ENCODE measurements at regions not wholly inside any gene's neighbourhood (a gene's known extent, or its start where the extent isn't known, plus 50 kb on each side); places are given as distances from the start of the nearest gene placed in this dataset.

GRCh38 chr2:48114256-48114655 is 200.2 kb upstream of the FOXN2 start (continued):
- TF ChIP-seq, protein P1, sequence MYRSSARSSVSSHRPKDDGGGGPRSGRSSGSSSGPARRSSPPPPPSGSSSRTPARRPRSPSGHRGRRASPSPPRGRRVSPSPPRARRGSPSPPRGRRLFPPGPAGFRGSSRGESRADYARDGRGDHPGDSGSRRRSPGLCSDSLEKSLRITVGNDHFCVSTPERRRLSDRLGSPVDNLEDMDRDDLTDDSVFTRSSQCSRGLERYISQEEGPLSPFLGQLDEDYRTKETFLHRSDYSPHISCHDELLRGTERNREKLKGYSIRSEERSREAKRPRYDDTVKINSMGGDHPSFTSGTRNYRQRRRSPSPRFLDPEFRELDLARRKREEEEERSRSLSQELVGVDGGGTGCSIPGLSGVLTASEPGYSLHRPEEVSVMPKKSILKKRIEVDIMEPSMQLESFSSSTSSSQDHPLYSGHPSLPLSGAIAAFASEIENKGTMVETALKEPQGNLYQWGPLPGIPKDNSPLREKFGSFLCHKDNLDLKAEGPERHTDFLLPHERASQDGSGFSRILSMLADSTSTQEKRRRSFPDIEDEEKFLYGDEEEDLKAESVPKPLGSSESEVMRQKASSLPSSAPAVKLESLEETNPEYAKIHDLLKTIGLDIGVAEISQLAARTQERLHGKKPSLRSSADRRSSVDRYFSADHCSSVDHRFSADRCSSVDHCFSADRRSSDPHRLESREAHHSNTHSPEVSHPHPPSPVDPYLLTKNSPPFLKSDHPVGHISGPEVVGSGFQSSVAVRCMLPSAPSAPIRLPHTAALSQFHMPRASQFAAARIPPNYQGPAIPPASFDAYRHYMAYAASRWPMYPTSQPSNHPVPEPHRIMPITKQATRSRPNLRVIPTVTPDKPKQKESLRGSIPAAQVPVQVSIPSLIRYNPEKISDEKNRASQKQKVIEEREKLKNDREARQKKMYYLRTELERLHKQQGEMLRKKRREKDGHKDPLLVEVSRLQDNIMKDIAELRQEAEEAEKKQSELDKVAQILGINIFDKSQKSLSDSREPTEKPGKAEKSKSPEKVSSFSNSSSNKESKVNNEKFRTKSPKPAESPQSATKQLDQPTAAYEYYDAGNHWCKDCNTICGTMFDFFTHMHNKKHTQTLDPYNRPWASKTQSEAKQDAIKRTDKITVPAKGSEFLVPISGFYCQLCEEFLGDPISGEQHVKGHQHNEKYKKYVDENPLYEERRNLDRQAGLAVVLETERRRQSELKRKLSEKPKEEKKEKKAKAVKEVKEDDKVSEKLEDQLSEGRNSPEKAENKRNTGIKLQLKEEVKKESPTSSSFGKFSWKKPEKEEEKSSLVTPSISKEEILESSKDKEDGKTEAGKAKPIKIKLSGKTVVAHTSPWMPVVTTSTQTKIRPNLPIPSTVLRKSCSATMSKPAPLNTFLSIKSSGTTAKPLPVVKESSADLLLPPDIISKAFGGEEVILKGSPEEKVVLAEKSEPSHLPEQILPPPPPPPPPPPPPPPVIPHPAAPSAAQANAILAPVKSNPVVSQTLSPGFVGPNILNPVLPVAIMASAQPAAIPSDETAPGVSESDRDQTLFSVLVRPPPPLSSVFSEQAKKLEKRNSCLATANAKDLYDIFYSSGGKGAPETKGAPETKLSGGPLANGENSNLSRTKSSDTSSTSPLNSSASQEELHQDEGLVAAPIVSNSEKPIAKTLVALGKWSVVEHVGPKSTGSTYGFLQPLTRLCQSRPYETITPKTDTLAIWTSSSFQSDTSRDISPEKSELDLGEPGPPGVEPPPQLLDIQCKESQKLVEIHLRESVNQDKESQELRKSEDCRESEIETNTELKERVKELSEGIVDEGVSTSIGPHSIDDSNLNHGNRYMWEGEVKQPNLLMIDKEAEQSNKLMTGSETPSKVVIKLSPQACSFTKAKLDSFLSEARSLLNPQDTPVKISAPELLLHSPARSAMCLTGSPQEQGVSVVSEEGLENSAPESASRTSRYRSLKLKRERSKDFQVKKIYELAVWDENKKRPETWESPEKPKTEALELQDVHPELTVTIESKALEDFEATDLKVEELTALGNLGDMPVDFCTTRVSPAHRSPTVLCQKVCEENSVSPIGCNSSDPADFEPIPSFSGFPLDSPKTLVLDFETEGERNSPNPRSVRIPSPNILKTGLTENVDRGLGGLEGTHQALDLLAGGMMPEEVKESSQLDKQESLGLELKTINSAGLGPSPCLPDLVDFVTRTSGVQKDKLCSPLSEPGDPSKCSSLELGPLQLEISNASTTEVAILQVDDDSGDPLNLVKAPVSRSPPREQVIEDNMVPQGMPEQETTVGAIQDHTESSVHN (IDR thresholded peaks at IDR 0.05; ENCODE audit: borderline replicate concordance in 1 of 2, low read depth in 1 of 2) = peak in 1 of 2 experiments; percentile 66; a peak in 1 of 4 replicates
- TF ChIP-seq BHLHE40 (IDR thresholded peaks at IDR 0.05; ENCODE audit: low read length) (no peak), SIN3B (IDR thresholded peaks at IDR 0.05; ENCODE audit: low read depth) (no peak), TGIF2 (CRISPR knock-in tag; IDR thresholded peaks at IDR 0.05) (no peak), ZNF24 (IDR thresholded peaks at IDR 0.05) (no peak), ZNF175 (CRISPR knock-in tag; IDR thresholded peaks at IDR 0.05; ENCODE audit: low read depth) (no peak), LCOR (CRISPR knock-in tag; IDR thresholded peaks at IDR 0.05) (no peak), RBM22 (IDR thresholded peaks at IDR 0.05; ENCODE audit: low read depth, low read length, poor library complexity, severe bottlenecking) (no peak), JUN (IDR thresholded peaks at IDR 0.05; ENCODE audit: borderline replicate concordance, low read depth, low read length) (peak; percentile 93), JUN (CRISPR knock-in tag; IDR thresholded peaks at IDR 0.05; ENCODE audit: borderline replicate concordance) (0 out of 2 replicates have a peak, but pooled peaks have one; percentile 28), CHD2 (IDR thresholded peaks at IDR 0.05; ENCODE audit: low read depth, low read length) (no peak), TRIM28 (IDR thresholded peaks at IDR 0.05) (no peak), ZEB2 (IDR thresholded peaks at IDR 0.05) (peak; percentile 76), C11orf30 (IDR thresholded peaks at IDR 0.05; ENCODE audit: low read depth) (peak; percentile 16; the same call in 1 of the 2 replicates), HNRNPH1 (optimal IDR thresholded peaks at IDR 0.05; ENCODE audit: low read depth, low read length) (no peak), KLF1 (tag; IDR thresholded peaks at IDR 0.05) (no peak), CTBP1 (IDR thresholded peaks at IDR 0.05; ENCODE audit: borderline replicate concordance) (peak; percentile 58; the same call in 1 of the 2 replicates), LARP7 (IDR thresholded peaks at IDR 0.05) (no peak)
- TF ChIP-seq, protein P2, sequence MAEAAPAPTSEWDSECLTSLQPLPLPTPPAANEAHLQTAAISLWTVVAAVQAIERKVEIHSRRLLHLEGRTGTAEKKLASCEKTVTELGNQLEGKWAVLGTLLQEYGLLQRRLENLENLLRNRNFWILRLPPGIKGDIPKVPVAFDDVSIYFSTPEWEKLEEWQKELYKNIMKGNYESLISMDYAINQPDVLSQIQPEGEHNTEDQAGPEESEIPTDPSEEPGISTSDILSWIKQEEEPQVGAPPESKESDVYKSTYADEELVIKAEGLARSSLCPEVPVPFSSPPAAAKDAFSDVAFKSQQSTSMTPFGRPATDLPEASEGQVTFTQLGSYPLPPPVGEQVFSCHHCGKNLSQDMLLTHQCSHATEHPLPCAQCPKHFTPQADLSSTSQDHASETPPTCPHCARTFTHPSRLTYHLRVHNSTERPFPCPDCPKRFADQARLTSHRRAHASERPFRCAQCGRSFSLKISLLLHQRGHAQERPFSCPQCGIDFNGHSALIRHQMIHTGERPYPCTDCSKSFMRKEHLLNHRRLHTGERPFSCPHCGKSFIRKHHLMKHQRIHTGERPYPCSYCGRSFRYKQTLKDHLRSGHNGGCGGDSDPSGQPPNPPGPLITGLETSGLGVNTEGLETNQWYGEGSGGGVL (CRISPR knock-in tag; IDR thresholded peaks at IDR 0.05) = no peak
- TF ChIP-seq, protein P3, sequence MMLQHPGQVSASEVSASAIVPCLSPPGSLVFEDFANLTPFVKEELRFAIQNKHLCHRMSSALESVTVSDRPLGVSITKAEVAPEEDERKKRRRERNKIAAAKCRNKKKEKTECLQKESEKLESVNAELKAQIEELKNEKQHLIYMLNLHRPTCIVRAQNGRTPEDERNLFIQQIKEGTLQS (IDR thresholded peaks at IDR 0.05) = peak; percentile 98
- TF ChIP-seq, protein P3 (CRISPR knock-in tag; conservative IDR thresholded peaks at IDR 0.05) = no peak; the same call in 1 of the 2 replicates

All from K562 (cell line).